ENCODE measurements at regions not wholly inside any gene's neighbourhood (a gene's known extent, or its start where the extent isn't known, plus 50 kb on each side); places are given as distances from the start of the nearest gene placed in this dataset.

GRCh38 chr9:1443450-1443849 lies 393.3 kb downstream of the DMRT2 start:
- ChIA-PET CTCF (no interaction called here), POLR2A (no interaction called here)
- no peak overlapping the region for H3K4me2 ChIP-seq
- TF ChIP-seq RFX5 (IDR thresholded peaks at IDR 0.05; ENCODE audit: low read length) = no peak
- TF ChIP-seq, protein P1, sequence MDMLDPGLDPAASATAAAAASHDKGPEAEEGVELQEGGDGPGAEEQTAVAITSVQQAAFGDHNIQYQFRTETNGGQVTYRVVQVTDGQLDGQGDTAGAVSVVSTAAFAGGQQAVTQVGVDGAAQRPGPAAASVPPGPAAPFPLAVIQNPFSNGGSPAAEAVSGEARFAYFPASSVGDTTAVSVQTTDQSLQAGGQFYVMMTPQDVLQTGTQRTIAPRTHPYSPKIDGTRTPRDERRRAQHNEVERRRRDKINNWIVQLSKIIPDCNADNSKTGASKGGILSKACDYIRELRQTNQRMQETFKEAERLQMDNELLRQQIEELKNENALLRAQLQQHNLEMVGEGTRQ (IDR thresholded peaks at IDR 0.05; ENCODE audit: borderline replicate concordance, low read depth, low read length) = no peak
- no peak for TF ChIP-seq YY1 (IDR thresholded peaks at IDR 0.05; ENCODE audit: low read depth)
- TF ChIP-seq ELF1 (IDR thresholded peaks at IDR 0.05) = no peak
- no peak for TF ChIP-seq TAF1 (IDR thresholded peaks at IDR 0.05; ENCODE audit: borderline replicate concordance, low read depth, low read length)
- no peak for TF ChIP-seq IRF3 (IDR thresholded peaks at IDR 0.05; ENCODE audit: low read depth, low read length)
- no peak for TF ChIP-seq FOXM1 (IDR thresholded peaks at IDR 0.05; ENCODE audit: low read depth)
- TF ChIP-seq, protein P2, sequence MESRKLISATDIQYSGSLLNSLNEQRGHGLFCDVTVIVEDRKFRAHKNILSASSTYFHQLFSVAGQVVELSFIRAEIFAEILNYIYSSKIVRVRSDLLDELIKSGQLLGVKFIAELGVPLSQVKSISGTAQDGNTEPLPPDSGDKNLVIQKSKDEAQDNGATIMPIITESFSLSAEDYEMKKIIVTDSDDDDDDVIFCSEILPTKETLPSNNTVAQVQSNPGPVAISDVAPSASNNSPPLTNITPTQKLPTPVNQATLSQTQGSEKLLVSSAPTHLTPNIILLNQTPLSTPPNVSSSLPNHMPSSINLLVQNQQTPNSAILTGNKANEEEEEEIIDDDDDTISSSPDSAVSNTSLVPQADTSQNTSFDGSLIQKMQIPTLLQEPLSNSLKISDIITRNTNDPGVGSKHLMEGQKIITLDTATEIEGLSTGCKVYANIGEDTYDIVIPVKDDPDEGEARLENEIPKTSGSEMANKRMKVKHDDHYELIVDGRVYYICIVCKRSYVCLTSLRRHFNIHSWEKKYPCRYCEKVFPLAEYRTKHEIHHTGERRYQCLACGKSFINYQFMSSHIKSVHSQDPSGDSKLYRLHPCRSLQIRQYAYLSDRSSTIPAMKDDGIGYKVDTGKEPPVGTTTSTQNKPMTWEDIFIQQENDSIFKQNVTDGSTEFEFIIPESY (IDR thresholded peaks at IDR 0.05; ENCODE audit: borderline replicate concordance, low read depth) = no peak
- TF ChIP-seq EP300 (IDR thresholded peaks at IDR 0.05; ENCODE audit: borderline replicate concordance in 1 of 2, low read depth in 1 of 2, low read length in 1 of 2) = no peak
- no peak for TF ChIP-seq EZH2phosphoT487 (IDR thresholded peaks at IDR 0.05; ENCODE audit: borderline replicate concordance, low read depth)
- TF ChIP-seq, protein P3, sequence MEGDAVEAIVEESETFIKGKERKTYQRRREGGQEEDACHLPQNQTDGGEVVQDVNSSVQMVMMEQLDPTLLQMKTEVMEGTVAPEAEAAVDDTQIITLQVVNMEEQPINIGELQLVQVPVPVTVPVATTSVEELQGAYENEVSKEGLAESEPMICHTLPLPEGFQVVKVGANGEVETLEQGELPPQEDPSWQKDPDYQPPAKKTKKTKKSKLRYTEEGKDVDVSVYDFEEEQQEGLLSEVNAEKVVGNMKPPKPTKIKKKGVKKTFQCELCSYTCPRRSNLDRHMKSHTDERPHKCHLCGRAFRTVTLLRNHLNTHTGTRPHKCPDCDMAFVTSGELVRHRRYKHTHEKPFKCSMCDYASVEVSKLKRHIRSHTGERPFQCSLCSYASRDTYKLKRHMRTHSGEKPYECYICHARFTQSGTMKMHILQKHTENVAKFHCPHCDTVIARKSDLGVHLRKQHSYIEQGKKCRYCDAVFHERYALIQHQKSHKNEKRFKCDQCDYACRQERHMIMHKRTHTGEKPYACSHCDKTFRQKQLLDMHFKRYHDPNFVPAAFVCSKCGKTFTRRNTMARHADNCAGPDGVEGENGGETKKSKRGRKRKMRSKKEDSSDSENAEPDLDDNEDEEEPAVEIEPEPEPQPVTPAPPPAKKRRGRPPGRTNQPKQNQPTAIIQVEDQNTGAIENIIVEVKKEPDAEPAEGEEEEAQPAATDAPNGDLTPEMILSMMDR (IDR thresholded peaks at IDR 0.05) = no peak
- TF ChIP-seq, protein P4, sequence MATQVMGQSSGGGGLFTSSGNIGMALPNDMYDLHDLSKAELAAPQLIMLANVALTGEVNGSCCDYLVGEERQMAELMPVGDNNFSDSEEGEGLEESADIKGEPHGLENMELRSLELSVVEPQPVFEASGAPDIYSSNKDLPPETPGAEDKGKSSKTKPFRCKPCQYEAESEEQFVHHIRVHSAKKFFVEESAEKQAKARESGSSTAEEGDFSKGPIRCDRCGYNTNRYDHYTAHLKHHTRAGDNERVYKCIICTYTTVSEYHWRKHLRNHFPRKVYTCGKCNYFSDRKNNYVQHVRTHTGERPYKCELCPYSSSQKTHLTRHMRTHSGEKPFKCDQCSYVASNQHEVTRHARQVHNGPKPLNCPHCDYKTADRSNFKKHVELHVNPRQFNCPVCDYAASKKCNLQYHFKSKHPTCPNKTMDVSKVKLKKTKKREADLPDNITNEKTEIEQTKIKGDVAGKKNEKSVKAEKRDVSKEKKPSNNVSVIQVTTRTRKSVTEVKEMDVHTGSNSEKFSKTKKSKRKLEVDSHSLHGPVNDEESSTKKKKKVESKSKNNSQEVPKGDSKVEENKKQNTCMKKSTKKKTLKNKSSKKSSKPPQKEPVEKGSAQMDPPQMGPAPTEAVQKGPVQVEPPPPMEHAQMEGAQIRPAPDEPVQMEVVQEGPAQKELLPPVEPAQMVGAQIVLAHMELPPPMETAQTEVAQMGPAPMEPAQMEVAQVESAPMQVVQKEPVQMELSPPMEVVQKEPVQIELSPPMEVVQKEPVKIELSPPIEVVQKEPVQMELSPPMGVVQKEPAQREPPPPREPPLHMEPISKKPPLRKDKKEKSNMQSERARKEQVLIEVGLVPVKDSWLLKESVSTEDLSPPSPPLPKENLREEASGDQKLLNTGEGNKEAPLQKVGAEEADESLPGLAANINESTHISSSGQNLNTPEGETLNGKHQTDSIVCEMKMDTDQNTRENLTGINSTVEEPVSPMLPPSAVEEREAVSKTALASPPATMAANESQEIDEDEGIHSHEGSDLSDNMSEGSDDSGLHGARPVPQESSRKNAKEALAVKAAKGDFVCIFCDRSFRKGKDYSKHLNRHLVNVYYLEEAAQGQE (IDR thresholded peaks at IDR 0.05; ENCODE audit: low read depth, low read length) = no peak
- TF ChIP-seq RXRA (IDR thresholded peaks at IDR 0.05; ENCODE audit: borderline replicate concordance, low read depth) = no peak
- TF ChIP-seq PBX3 (IDR thresholded peaks at IDR 0.05) = no peak
- TF ChIP-seq JUND (IDR thresholded peaks at IDR 0.05) = no peak
- no peak for TF ChIP-seq POLR2AphosphoS5 (IDR thresholded peaks at IDR 0.05; ENCODE audit: low read depth, low read length)
- no peak for TF ChIP-seq TCF12 (IDR thresholded peaks at IDR 0.05)
- no peaks in the 10 kb centered on the region for H3K79me2 ChIP-seq (ENCODE audit: insufficient read depth)
- no peak overlapping the region for H2AFZ ChIP-seq (ENCODE audit: low read depth)
- H3K4me3 ChIP-seq (ENCODE audit: low read depth in 2 of 2, low read length in 1 of 2) = no peak overlapping the region
- no peak for DNase-seq
- H3K27ac ChIP-seq (ENCODE audit: low read depth in 2 of 2, low read length in 1 of 2) = no peak overlapping the region
- no peaks in the 10 kb centered on the region for H4K20me1 ChIP-seq (ENCODE audit: insufficient read depth)
- 18% methylated on average over 1 of the region's 1 CpG for WGBS (ENCODE audit: low lambda C conversion rate)
- H3K9me3 ChIP-seq = no peaks in the 10 kb centered on the region
- no peaks in the 10 kb centered on the region for H3K4me1 ChIP-seq (ENCODE audit: control insufficient read depth in 1 of 2, insufficient read depth in 2 of 2, low read depth in 1 of 2, low read length in 1 of 2)
- no peaks in the 10 kb centered on the region for H3K36me3 ChIP-seq (replicated peaks in 1 of 2; ENCODE audit: control insufficient read depth in 1 of 2, insufficient read depth in 2 of 2, low read length in 1 of 2)
- H3K9ac ChIP-seq = no peak overlapping the region
- H3F3A ChIP-seq (replicated peaks; ENCODE audit: insufficient read depth) = no peaks in the 10 kb centered on the region
- H3K27me3 ChIP-seq (ENCODE audit: insufficient read depth) = no peaks in the 10 kb centered on the region
- no peaks in the 10 kb centered on the region for H3K9me2 ChIP-seq
